Osteoblast (primary cell): ENCODE measurements at regions not wholly inside any gene's neighbourhood (a gene's known extent, or its start where the extent isn't known, plus 50 kb on each side); places are given as distances from the start of the nearest gene placed in this dataset.

Source experiments
- DNase-seq: peaks from one replicate; pipeline ENCODE4 v3.0.0; 2011; ENCODE audit warnings: low spot score, mixed read lengths; ENCODE audit not compliant: insufficient read length; ENCODE audit errors: missing footprints
- H2AFZ ChIP-seq: 2 replicates; pipeline ENCODE4 v1.6.0; 2011; ENCODE audit warnings: mild to moderate bottlenecking, low read length
- H3K27ac ChIP-seq: 2 replicates; pipeline ENCODE4 v1.5.1; 2011; ENCODE audit warnings: mild to moderate bottlenecking, low read depth, low read length, moderate library complexity
- H3K27me3 ChIP-seq: 2 replicates; pipeline ENCODE4 v1.6.0; 2012; ENCODE audit warnings: mild to moderate bottlenecking, control low read depth, inconsistent platforms, low read length, moderate library complexity; ENCODE audit not compliant: insufficient read depth
- H3K36me3 ChIP-seq: 2 replicates; pipeline ENCODE4 v1.5.1; 2011; ENCODE audit warnings: mild to moderate bottlenecking, low read length, control low read depth, moderate library complexity; ENCODE audit not compliant: insufficient read depth
- H3K4me1 ChIP-seq: 2 replicates; pipeline ENCODE4 v1.5.1; 2011; ENCODE audit warnings: mild to moderate bottlenecking, low read length, control low read depth, moderate library complexity; ENCODE audit not compliant: insufficient read depth
- H3K4me2 ChIP-seq: 2 replicates; pipeline ENCODE4 v1.6.0; 2011; ENCODE audit warnings: mild to moderate bottlenecking, low read length; ENCODE audit not compliant: insufficient read depth
- H3K4me3 ChIP-seq: fragments of 200-600 bp; sonication (generic); 3 replicates; pipeline ENCODE4 v1.5.1; 2012; ENCODE audit warnings: mild to moderate bottlenecking, low read length, inconsistent platforms; ENCODE audit not compliant: insufficient read depth
- H3K79me2 ChIP-seq: 2 replicates; pipeline ENCODE4 v1.6.0; 2012; ENCODE audit warnings: mild to moderate bottlenecking, low read length, control low read depth, inconsistent platforms; ENCODE audit not compliant: insufficient read depth
- H3K9me3 ChIP-seq: 2 replicates; pipeline ENCODE4 v1.5.1; 2011; ENCODE audit warnings: low read depth, low read length, control low read depth
- H4K20me1 ChIP-seq: 2 replicates; pipeline ENCODE4 v1.6.0; 2012; ENCODE audit warnings: mild to moderate bottlenecking, low read length, control low read depth; ENCODE audit not compliant: insufficient read depth
- TF ChIP-seq, protein P1 (sequence below): IDR thresholded peaks from 2 replicates; pipeline ENCODE4 v1.5.1; 2011; ENCODE audit warnings: mild to moderate bottlenecking, low read depth, low read length, moderate library complexity; ENCODE audit errors: extremely low read depth

DNA sequence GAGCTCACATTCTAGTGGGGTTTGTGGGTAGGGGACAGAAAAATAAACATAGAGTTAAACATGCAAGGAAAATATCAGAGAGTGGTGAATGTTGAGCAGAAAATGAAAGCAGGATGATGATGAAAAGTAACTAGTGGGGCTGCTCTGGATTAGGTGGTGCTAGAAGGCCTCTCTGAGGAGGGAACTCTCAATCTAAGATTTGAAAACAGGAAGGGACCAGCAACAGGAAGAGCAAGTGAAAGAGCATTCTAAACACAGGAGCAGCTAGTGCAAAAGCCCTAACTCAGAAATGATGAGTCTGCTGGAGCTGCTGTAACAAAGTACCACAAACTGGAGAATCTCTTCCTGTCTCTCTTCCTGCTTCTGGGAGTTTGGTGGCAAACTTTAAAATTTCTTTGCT, 468.6 kb upstream of the AGTR1 start:
- Histone ChIP-seq H2AFZ (peak overlapping the region; percentile 92), H3K79me2 (no peaks in the 10 kb centered on the region), H3K27me3 (no peaks in the 10 kb centered on the region), H3K36me3 (no peaks in the 10 kb centered on the region), H3K27ac (no peak overlapping the region), H3K9me3 (no peaks in the 10 kb centered on the region), H3K4me2 (no peak overlapping the region), H4K20me1 (no peaks in the 10 kb centered on the region), H3K4me3 (no peak overlapping the region), H3K4me1 (peaks cover 7% of the 10 kb centered on the region)
- no peak for DNase-seq
- TF ChIP-seq, protein P1, sequence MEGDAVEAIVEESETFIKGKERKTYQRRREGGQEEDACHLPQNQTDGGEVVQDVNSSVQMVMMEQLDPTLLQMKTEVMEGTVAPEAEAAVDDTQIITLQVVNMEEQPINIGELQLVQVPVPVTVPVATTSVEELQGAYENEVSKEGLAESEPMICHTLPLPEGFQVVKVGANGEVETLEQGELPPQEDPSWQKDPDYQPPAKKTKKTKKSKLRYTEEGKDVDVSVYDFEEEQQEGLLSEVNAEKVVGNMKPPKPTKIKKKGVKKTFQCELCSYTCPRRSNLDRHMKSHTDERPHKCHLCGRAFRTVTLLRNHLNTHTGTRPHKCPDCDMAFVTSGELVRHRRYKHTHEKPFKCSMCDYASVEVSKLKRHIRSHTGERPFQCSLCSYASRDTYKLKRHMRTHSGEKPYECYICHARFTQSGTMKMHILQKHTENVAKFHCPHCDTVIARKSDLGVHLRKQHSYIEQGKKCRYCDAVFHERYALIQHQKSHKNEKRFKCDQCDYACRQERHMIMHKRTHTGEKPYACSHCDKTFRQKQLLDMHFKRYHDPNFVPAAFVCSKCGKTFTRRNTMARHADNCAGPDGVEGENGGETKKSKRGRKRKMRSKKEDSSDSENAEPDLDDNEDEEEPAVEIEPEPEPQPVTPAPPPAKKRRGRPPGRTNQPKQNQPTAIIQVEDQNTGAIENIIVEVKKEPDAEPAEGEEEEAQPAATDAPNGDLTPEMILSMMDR = no peak

DNA sequence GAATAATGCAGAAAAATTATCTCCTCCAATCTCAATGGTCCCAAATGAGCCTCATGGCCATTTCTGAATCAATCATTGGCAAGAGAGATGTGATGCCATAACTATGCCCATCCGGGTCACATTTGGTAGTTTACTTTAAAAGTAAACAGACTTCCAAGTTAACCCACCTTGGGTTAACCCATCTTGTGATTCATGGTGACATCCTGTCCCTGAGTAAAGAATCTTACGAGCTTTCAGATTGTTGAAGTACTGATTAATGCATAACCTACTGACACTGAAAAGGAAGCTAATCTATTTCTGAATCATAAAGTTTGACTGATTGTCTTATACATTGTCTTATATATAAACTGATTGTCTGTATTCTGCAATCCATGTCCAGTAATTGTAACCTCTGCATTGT, 467.2 kb upstream of the AGTR1 start:
- Histone ChIP-seq H3K4me2 (no peak overlapping the region), H3K4me1 (peaks cover 6% of the 10 kb centered on the region), H3K27ac (no peak overlapping the region), H3K27me3 (no peaks in the 10 kb centered on the region), H4K20me1 (no peaks in the 10 kb centered on the region), H3K36me3 (no peaks in the 10 kb centered on the region), H3K79me2 (no peaks in the 10 kb centered on the region), H3K9me3 (no peaks in the 10 kb centered on the region), H2AFZ (peak overlapping the region; percentile 31), H3K4me3 (no peak overlapping the region)
- TF ChIP-seq, protein P1 = no peak
- no peak for DNase-seq

DNA sequence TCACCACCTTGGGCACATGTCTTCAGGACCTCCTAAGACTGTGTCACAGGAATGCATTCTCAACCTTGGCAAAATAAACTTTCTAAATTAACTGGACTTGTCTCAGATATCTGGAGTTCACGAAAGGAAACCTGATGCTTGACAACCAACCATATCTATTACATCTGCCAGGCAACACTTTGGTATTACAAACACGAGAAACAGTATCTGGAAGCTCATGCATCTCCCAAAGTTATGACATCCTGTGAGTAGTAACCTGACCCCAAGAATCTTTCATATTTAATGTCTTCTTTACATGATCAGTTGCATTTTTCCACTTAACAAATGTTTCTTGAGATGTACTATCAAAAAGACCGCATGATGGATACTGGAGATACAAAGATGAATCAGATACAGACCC, 465.3 kb upstream of the AGTR1 start:
- Histone ChIP-seq H3K4me1 (peaks cover 6% of the 10 kb centered on the region), H3K4me3 (no peak overlapping the region), H3K4me2 (no peak overlapping the region), H3K9me3 (no peaks in the 10 kb centered on the region), H3K27ac (no peak overlapping the region), H3K36me3 (no peaks in the 10 kb centered on the region), H2AFZ (no peak overlapping the region), H4K20me1 (no peaks in the 10 kb centered on the region), H3K79me2 (no peaks in the 10 kb centered on the region), H3K27me3 (no peaks in the 10 kb centered on the region)
- DNase-seq = no peak
- TF ChIP-seq, protein P1 = no peak

DNA sequence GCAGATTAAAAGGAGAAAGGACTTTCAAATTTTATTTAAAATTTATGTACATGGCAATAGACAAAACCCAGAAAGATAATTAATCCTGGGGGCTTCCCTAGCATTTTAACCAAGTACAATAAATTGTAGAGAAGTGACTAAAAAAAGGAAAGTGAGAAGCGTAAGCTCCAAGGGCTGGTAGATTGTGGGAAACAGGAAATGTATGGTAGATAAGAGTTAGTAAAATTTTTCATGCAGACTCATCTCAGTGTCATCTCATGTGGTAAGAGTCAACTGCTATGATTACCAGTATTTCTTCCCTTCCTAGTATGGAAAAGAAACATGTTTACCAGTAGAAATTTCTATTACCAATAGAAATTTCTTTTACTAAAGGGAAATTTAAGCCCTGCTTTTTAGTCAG, 464.3 kb upstream of the AGTR1 start:
- H3K9me3 ChIP-seq = no peaks in the 10 kb centered on the region
- H3K27ac ChIP-seq = peak overlapping the region; percentile 64
- no peaks in the 10 kb centered on the region for H3K27me3 ChIP-seq
- peak overlapping the region; percentile 32 for H2AFZ ChIP-seq
- DNase-seq = no peak
- no peaks in the 10 kb centered on the region for H3K36me3 ChIP-seq
- H4K20me1 ChIP-seq = no peaks in the 10 kb centered on the region
- TF ChIP-seq, protein P1 = no peak
- H3K79me2 ChIP-seq = no peaks in the 10 kb centered on the region
- H3K4me1 ChIP-seq = peaks cover 6% of the 10 kb centered on the region
- no peak overlapping the region for H3K4me2 ChIP-seq
- H3K4me3 ChIP-seq = no peak overlapping the region
